Stimulated activated naive CD8-positive, alpha-beta T cell treated with anti-CD3 and anti-CD28 coated beads, Interleukin-15, Interleukin-2, amounts not matched to agents 100 U/mL and 50 U/mL, for 24 hours (primary cell): ENCODE measurements at regions not wholly inside any gene's neighbourhood (a gene's known extent, or its start where the extent isn't known, plus 50 kb on each side); places are given as distances from the start of the nearest gene placed in this dataset.
"Not testable (repeated sequence)": the region's sequence is repeated elsewhere in the genome, so short reads cannot be mapped to it uniquely, and the experiment has no call there.

Source experiments
- ATAC-seq: fragments of 150-1000 bp; cut with Tn5 transposase; one replicate; pipeline ENCODE4 v1.10.0; 2021
- DNase-seq: peaks from one replicate; pipeline ENCODE4 v3.0.0; 2021

- DNase-seq (no peak), ATAC-seq (no peak)
Measured at GRCh38 chr1:157460381-157460780, 91.9 kb downstream of the FCRL5 start.

GRCh38 chr1:157457279-157457678 lies 95.0 kb downstream of the FCRL5 start:
- ATAC-seq: no peak
- no peak for DNase-seq

GRCh38 chr1:157455318-157455717 lies 97.0 kb downstream of the FCRL5 start:
- no peak for ATAC-seq

GRCh38 chr1:157450106-157450505 lies 102.2 kb downstream of the FCRL5 start:
- ATAC-seq: no peak
- DNase-seq: no peak

More at GRCh38 chr1:157455318-157455717, 97.0 kb downstream of the FCRL5 start:
- DNase-seq: no peak

GRCh38 chr1:157448636-157449035 lies 103.7 kb downstream of the FCRL5 start:
- no peak for ATAC-seq

GRCh38 chr1:157446356-157446755 lies 106.0 kb downstream of the FCRL5 start:
- not testable (repeated sequence) for DNase-seq, ATAC-seq

More at GRCh38 chr1:157448636-157449035, 103.7 kb downstream of the FCRL5 start:
- no peak for DNase-seq

- not testable (repeated sequence) for ATAC-seq, DNase-seq
Measured at GRCh38 chr1:157445616-157446140, 106.6 kb downstream of the FCRL5 start.

GRCh38 chr1:157442065-157442464 lies 110.2 kb downstream of the FCRL5 start:
- DNase-seq: no peak
- no peak for ATAC-seq

GRCh38 chr1:157439302-157439954 lies 112.9 kb downstream of the FCRL5 start:
- no peak for ATAC-seq
- DNase-seq: no peak

GRCh38 chr1:157438613-157439012 lies 113.7 kb downstream of the FCRL5 start:
- DNase-seq (no peak), ATAC-seq (no peak)

- no peak for ATAC-seq
- no peak for DNase-seq
Measured at GRCh38 chr1:157438146-157438545, 114.2 kb downstream of the FCRL5 start.

GRCh38 chr1:157437296-157437695 lies 115.0 kb downstream of the FCRL5 start:
- ATAC-seq (no peak), DNase-seq (no peak)

- no peak for ATAC-seq
- DNase-seq: no peak
Measured at GRCh38 chr1:157431751-157432150, 120.6 kb downstream of the FCRL5 start.

GRCh38 chr1:157429601-157430240 lies 122.6 kb downstream of the FCRL5 start:
- DNase-seq (no peak), ATAC-seq (no peak)

GRCh38 chr1:157423764-157424163 lies 128.6 kb downstream of the FCRL5 start:
- not testable (repeated sequence) for DNase-seq, ATAC-seq

GRCh38 chr1:157419845-157420542 lies 132.3 kb downstream of the FCRL5 start:
- ATAC-seq (no peak), DNase-seq (no peak)

GRCh38 chr1:157418659-157419058 lies 133.7 kb downstream of the FCRL5 start:
- ATAC-seq (no peak), DNase-seq (no peak)

GRCh38 chr1:157418231-157418630 lies 134.1 kb downstream of the FCRL5 start:
- DNase-seq (no peak), ATAC-seq (no peak)

- ATAC-seq (no peak), DNase-seq (no peak)
Measured at GRCh38 chr1:157415661-157416060, 136.7 kb downstream of the FCRL5 start.

- ATAC-seq: no peak
- no peak for DNase-seq
Measured at GRCh38 chr1:157412308-157412707, 140.0 kb downstream of the FCRL5 start.

- DNase-seq: no peak
- ATAC-seq: no peak
Measured at GRCh38 chr1:157411769-157412168, 140.5 kb downstream of the FCRL5 start.

GRCh38 chr1:157411064-157411463 lies 141.3 kb downstream of the FCRL5 start:
- ATAC-seq (no peak), DNase-seq (no peak)

- no peak for ATAC-seq
- DNase-seq: no peak
Measured at GRCh38 chr1:157410457-157410856, 141.9 kb downstream of the FCRL5 start.
